Stimulated activated memory B cell treated with anti-CD40 and anti-IgM and Interleukin-4, amounts not matched to agents 10 μg/mL and 1 μg/mL and 100 μg/mL, for 72 hours (primary cell): ENCODE measurements at regions not wholly inside any gene's neighbourhood (a gene's known extent, or its start where the extent isn't known, plus 50 kb on each side); places are given as distances from the start of the nearest gene placed in this dataset.
A peak's percentile ranks its signal among the peaks of the same experiment; 100 is the strongest.

Experiments used
- ATAC-seq: fragments of 150-1000 bp; cut with Tn5 transposase; 2 replicates; pipeline ENCODE4 v1.10.0; 2021
- H3K27ac Mint-ChIP-seq: one replicate; pipeline ENCODE4 v1.8.0; 2022; ENCODE audit warnings: mild to moderate bottlenecking, mixed read lengths
- H3K27me3 Mint-ChIP-seq: one replicate; pipeline ENCODE4 v1.8.0; 2022; ENCODE audit warnings: mixed read lengths
- H3K36me3 Mint-ChIP-seq: one replicate; pipeline ENCODE4 v1.8.0; 2022; ENCODE audit warnings: mixed read lengths
- H3K4me1 Mint-ChIP-seq: one replicate; pipeline ENCODE4 v1.8.0; 2022; ENCODE audit warnings: mixed read lengths
- H3K4me3 Mint-ChIP-seq: one replicate; pipeline ENCODE4 v1.8.0; 2022; ENCODE audit warnings: mild to moderate bottlenecking, moderate library complexity, mixed read lengths
- H3K9me3 Mint-ChIP-seq: one replicate; pipeline ENCODE4 v1.8.0; 2022; ENCODE audit warnings: mixed read lengths

- no peak for ATAC-seq
- peaks cover 2% of the 10 kb centered on the region for H3K9me3 Mint-ChIP-seq
- no peak overlapping the region for H3K27ac Mint-ChIP-seq
- no peaks in the 10 kb centered on the region for H3K36me3 Mint-ChIP-seq
- H3K27me3 Mint-ChIP-seq, result peaks cover 49% of the 10 kb centered on the region
- no peaks in the 10 kb centered on the region for H3K4me1 Mint-ChIP-seq
- H3K4me3 Mint-ChIP-seq, result no peak overlapping the region
Observed at GRCh38 chr2:205885492-205886099, 200.4 kb downstream of the INO80D start.

GRCh38 chr2:205883965-205884364, 201.7 kb downstream of the NRP2 start:
- Mint-ChIP-seq H3K27me3 (peaks cover 65% of the 10 kb centered on the region), H3K9me3 (peaks cover 2% of the 10 kb centered on the region), H3K27ac (no peak overlapping the region), H3K4me1 (no peaks in the 10 kb centered on the region), H3K36me3 (no peaks in the 10 kb centered on the region), H3K4me3 (no peak overlapping the region)
- no peak for ATAC-seq

GRCh38 chr2:205882806-205883425, 200.6 kb downstream of the NRP2 start:
- Mint-ChIP-seq H3K27ac (no peak overlapping the region), H3K27me3 (peaks cover 64% of the 10 kb centered on the region), H3K9me3 (peaks cover 2% of the 10 kb centered on the region), H3K4me1 (no peaks in the 10 kb centered on the region), H3K4me3 (no peak overlapping the region), H3K36me3 (no peaks in the 10 kb centered on the region)
- ATAC-seq, result no peak

GRCh38 chr2:205880048-205880447, 197.7 kb downstream of the NRP2 start:
- H3K27ac Mint-ChIP-seq, result no peak overlapping the region
- no peak overlapping the region for H3K4me3 Mint-ChIP-seq
- no peaks in the 10 kb centered on the region for H3K36me3 Mint-ChIP-seq
- H3K27me3 Mint-ChIP-seq, result peaks cover 47% of the 10 kb centered on the region
- no peaks in the 10 kb centered on the region for H3K4me1 Mint-ChIP-seq
- peaks cover 2% of the 10 kb centered on the region for H3K9me3 Mint-ChIP-seq
- no peak for ATAC-seq

GRCh38 chr2:205878999-205879762, 196.9 kb downstream of the NRP2 start:
- peaks cover 2% of the 10 kb centered on the region for H3K9me3 Mint-ChIP-seq
- H3K27ac Mint-ChIP-seq, result no peak overlapping the region
- ATAC-seq, result no peak
- no peaks in the 10 kb centered on the region for H3K36me3 Mint-ChIP-seq
- H3K27me3 Mint-ChIP-seq, result peaks cover 38% of the 10 kb centered on the region
- H3K4me1 Mint-ChIP-seq, result no peaks in the 10 kb centered on the region
- no peak overlapping the region for H3K4me3 Mint-ChIP-seq

- peaks cover 35% of the 10 kb centered on the region for H3K27me3 Mint-ChIP-seq
Observed at GRCh38 chr2:205877496-205877895, 195.2 kb downstream of the NRP2 start.

GRCh38 chr2:205876127-205876526, 193.8 kb downstream of the NRP2 start:
- H3K27me3 Mint-ChIP-seq, result peaks cover 35% of the 10 kb centered on the region
- ATAC-seq, result no peak
- no peak overlapping the region for H3K27ac Mint-ChIP-seq
- H3K4me3 Mint-ChIP-seq, result no peak overlapping the region
- no peaks in the 10 kb centered on the region for H3K36me3 Mint-ChIP-seq
- H3K9me3 Mint-ChIP-seq, result peaks cover 2% of the 10 kb centered on the region
- no peaks in the 10 kb centered on the region for H3K4me1 Mint-ChIP-seq

More at GRCh38 chr2:205877496-205877895, 195.2 kb downstream of the NRP2 start:
- no peak overlapping the region for H3K4me3 Mint-ChIP-seq
- no peak for ATAC-seq
- peaks cover 2% of the 10 kb centered on the region for H3K9me3 Mint-ChIP-seq
- no peaks in the 10 kb centered on the region for H3K36me3 Mint-ChIP-seq
- no peaks in the 10 kb centered on the region for H3K4me1 Mint-ChIP-seq
- H3K27ac Mint-ChIP-seq, result no peak overlapping the region

GRCh38 chr2:205872716-205873115, 190.4 kb downstream of the NRP2 start:
- peaks cover 32% of the 10 kb centered on the region for H3K27me3 Mint-ChIP-seq
- H3K9me3 Mint-ChIP-seq, result no peaks in the 10 kb centered on the region
- H3K4me1 Mint-ChIP-seq, result no peaks in the 10 kb centered on the region
- H3K27ac Mint-ChIP-seq, result no peak overlapping the region
- no peaks in the 10 kb centered on the region for H3K36me3 Mint-ChIP-seq
- no peak for ATAC-seq
- H3K4me3 Mint-ChIP-seq, result no peak overlapping the region

GRCh38 chr2:205869439-205869838, 187.1 kb downstream of the NRP2 start:
- no peaks in the 10 kb centered on the region for H3K36me3 Mint-ChIP-seq
- no peaks in the 10 kb centered on the region for H3K9me3 Mint-ChIP-seq
- peaks cover 40% of the 10 kb centered on the region for H3K27me3 Mint-ChIP-seq
- ATAC-seq, result no peak
- H3K4me3 Mint-ChIP-seq, result no peak overlapping the region
- no peaks in the 10 kb centered on the region for H3K4me1 Mint-ChIP-seq
- H3K27ac Mint-ChIP-seq, result no peak overlapping the region

GRCh38 chr2:205868773-205869333, 186.6 kb downstream of the NRP2 start:
- no peak overlapping the region for H3K27ac Mint-ChIP-seq
- peaks cover 40% of the 10 kb centered on the region for H3K27me3 Mint-ChIP-seq
- no peaks in the 10 kb centered on the region for H3K4me1 Mint-ChIP-seq
- no peaks in the 10 kb centered on the region for H3K9me3 Mint-ChIP-seq
- H3K36me3 Mint-ChIP-seq, result no peaks in the 10 kb centered on the region
- H3K4me3 Mint-ChIP-seq, result no peak overlapping the region
- ATAC-seq, result peak; percentile 61

GRCh38 chr2:205868053-205868452, 185.8 kb downstream of the NRP2 start:
- Mint-ChIP-seq H3K4me1 (no peaks in the 10 kb centered on the region), H3K27ac (no peak overlapping the region), H3K9me3 (no peaks in the 10 kb centered on the region), H3K36me3 (no peaks in the 10 kb centered on the region), H3K4me3 (no peak overlapping the region), H3K27me3 (peaks cover 40% of the 10 kb centered on the region)
- ATAC-seq, result no peak

- Mint-ChIP-seq H3K4me1 (no peaks in the 10 kb centered on the region), H3K27me3 (peaks cover 40% of the 10 kb centered on the region), H3K9me3 (no peaks in the 10 kb centered on the region), H3K4me3 (no peak overlapping the region), H3K36me3 (no peaks in the 10 kb centered on the region), H3K27ac (no peak overlapping the region)
- ATAC-seq, result no peak
Observed at GRCh38 chr2:205867371-205867770, 185.1 kb downstream of the NRP2 start.

GRCh38 chr2:205865905-205866441, 183.7 kb downstream of the NRP2 start:
- no peaks in the 10 kb centered on the region for H3K4me1 Mint-ChIP-seq
- no peaks in the 10 kb centered on the region for H3K9me3 Mint-ChIP-seq
- no peaks in the 10 kb centered on the region for H3K36me3 Mint-ChIP-seq
- H3K4me3 Mint-ChIP-seq, result no peak overlapping the region
- H3K27me3 Mint-ChIP-seq, result peaks cover 29% of the 10 kb centered on the region
- ATAC-seq, result no peak
- H3K27ac Mint-ChIP-seq, result no peak overlapping the region

- Mint-ChIP-seq H3K27ac (no peak overlapping the region), H3K4me1 (no peaks in the 10 kb centered on the region), H3K27me3 (peaks cover 24% of the 10 kb centered on the region), H3K36me3 (no peaks in the 10 kb centered on the region), H3K9me3 (no peaks in the 10 kb centered on the region), H3K4me3 (no peak overlapping the region)
- no peak for ATAC-seq
Observed at GRCh38 chr2:205865056-205865455, 182.8 kb downstream of the NRP2 start.

- H3K36me3 Mint-ChIP-seq, result no peaks in the 10 kb centered on the region
- no peaks in the 10 kb centered on the region for H3K9me3 Mint-ChIP-seq
- ATAC-seq, result no peak
- no peaks in the 10 kb centered on the region for H3K4me1 Mint-ChIP-seq
- no peak overlapping the region for H3K27ac Mint-ChIP-seq
- no peak overlapping the region for H3K4me3 Mint-ChIP-seq
- peaks cover 23% of the 10 kb centered on the region for H3K27me3 Mint-ChIP-seq
Observed at GRCh38 chr2:205864491-205864890, 182.2 kb downstream of the NRP2 start.
